LNCaP clone FGC (cell line): ENCODE measurements at regions not wholly inside any gene's neighbourhood (a gene's known extent, or its start where the extent isn't known, plus 50 kb on each side); places are given as distances from the start of the nearest gene placed in this dataset.

Experiments
- DNase-seq: peaks from one replicate; pipeline ENCODE4 v3.0.0-alpha.2; 2011; ENCODE audit warnings: low read depth
- H3K4me3 ChIP-seq: 2 replicates; pipeline ENCODE4 v1.5.1; 2011; ENCODE audit warnings: mild to moderate bottlenecking, low read depth, low read length, control low read depth
- CTCF ChIP-seq: IDR thresholded peaks from 2 replicates; pipeline ENCODE4 v1.5.1; 2012; ENCODE audit warnings: mild to moderate bottlenecking; ENCODE audit not compliant: control insufficient read depth, insufficient read depth; ENCODE audit errors: extremely low read depth

- no peak for TF ChIP-seq CTCF
- no peak for DNase-seq
- no peak overlapping the region for H3K4me3 ChIP-seq
Observed at GRCh38 chr10:44458671-44459413, 73.9 kb upstream of the CXCL12 start.

- DNase-seq: no peak
- H3K4me3 ChIP-seq: no peak overlapping the region
- TF ChIP-seq CTCF: no peak
Observed at GRCh38 chr10:44459671-44460070, 74.8 kb upstream of the CXCL12 start.

GRCh38 chr10:44460416-44460815 lies 75.5 kb upstream of the CXCL12 start:
- no peak for TF ChIP-seq CTCF
- H3K4me3 ChIP-seq: no peak overlapping the region
- DNase-seq: no peak

- H3K4me3 ChIP-seq: no peak overlapping the region
- DNase-seq: no peak
- TF ChIP-seq CTCF: no peak
Observed at GRCh38 chr10:44462338-44462914, 77.5 kb upstream of the CXCL12 start.

GRCh38 chr10:44463511-44464121 lies 78.7 kb upstream of the CXCL12 start:
- TF ChIP-seq CTCF: no peak
- no peak for DNase-seq
- H3K4me3 ChIP-seq: no peak overlapping the region

GRCh38 chr10:44464503-44464902 lies 79.6 kb upstream of the CXCL12 start:
- no peak for TF ChIP-seq CTCF
- H3K4me3 ChIP-seq: no peak overlapping the region
- DNase-seq: no peak
